IMR-90 (cell line): ENCODE measurements at regions not wholly inside any gene's neighbourhood (a gene's known extent, or its start where the extent isn't known, plus 50 kb on each side); places are given as distances from the start of the nearest gene placed in this dataset.

Experiments used
- ATAC-seq: fragments of 200-7000 bp; cut with Tn5 transposase; 2 replicates; pipeline ENCODE4 v1.9.1; 2020; ENCODE audit warnings: low read depth, mild to moderate bottlenecking, moderate library complexity
- BruUV-seq: library from RNA; stranded (reverse); fragments of 400-500 nt; replicated peaks from 2 replicates; lab custom pipeline; 2021; lab: Mats Ljungman, UMichigan
- CTCF ChIA-PET: fragments of 300-600 bp; formaldehyde crosslinking; extraction: SDS; loops from one replicate; lab custom pipeline; 2021; ENCODE audit warnings: antibody characterized with exemption; lab: Yijun Ruan, JAX
- POLR2A ChIA-PET: fragments of 300-600 bp; sonication (Branson Sonifier 250); formaldehyde crosslinking; loops from one replicate; lab custom pipeline; 2022; ENCODE audit warnings: antibody characterized with exemption; ENCODE audit not compliant: unreplicated experiment; lab: Charles Lee
- DNase-seq: peaks from one replicate; pipeline ENCODE4 v3.0.0; 2013
- H2AFZ ChIP-seq: replicated peaks from 2 replicates; pipeline ENCODE3; 2013; ENCODE audit warnings: low read length, mild to moderate bottlenecking; ENCODE audit not compliant: poor library complexity
- H2AK5ac ChIP-seq: 2 replicates; pipeline ENCODE4 v1.6.1; 2013; ENCODE audit warnings: low read depth, low read length, inconsistent platforms
- H2AK9ac ChIP-seq: replicated peaks from 2 replicates; pipeline ENCODE3; 2013; ENCODE audit warnings: mild to moderate bottlenecking, low read depth, low read length, moderate library complexity; ENCODE audit not compliant: poor library complexity
- H2BK120ac ChIP-seq: 2 replicates; pipeline ENCODE4 v1.6.1; 2013; ENCODE audit warnings: low read depth, low read length, inconsistent platforms
- H2BK15ac ChIP-seq: 3 replicates; pipeline ENCODE4 v1.6.1; 2013; ENCODE audit warnings: low read depth, low read length, inconsistent platforms
- H2BK20ac ChIP-seq: 2 replicates; pipeline ENCODE4 v1.6.1; 2013; ENCODE audit warnings: low read depth, mild to moderate bottlenecking, inconsistent platforms, low read length, moderate library complexity
- H2BK5ac ChIP-seq: 2 replicates; pipeline ENCODE4 v1.6.1; 2013; ENCODE audit warnings: mild to moderate bottlenecking, low read depth, low read length, inconsistent platforms; ENCODE audit not compliant: poor library complexity, severe bottlenecking
- H3K14ac ChIP-seq: replicated peaks from 2 replicates; pipeline ENCODE4 v1.6.1; 2013; ENCODE audit warnings: low read depth, low read length, inconsistent platforms
- H3K18ac ChIP-seq: 2 replicates; pipeline ENCODE4 v1.6.1; 2013; ENCODE audit warnings: low read depth, low read length, control low read depth
- H3K23ac ChIP-seq: 2 replicates; pipeline ENCODE4 v1.6.1; 2013; ENCODE audit warnings: low read depth, low read length, inconsistent platforms
- H3K27ac ChIP-seq: 2 replicates; pipeline ENCODE4 v1.5.1; 2013; ENCODE audit warnings: mild to moderate bottlenecking, control low read depth, low read length; ENCODE audit not compliant: insufficient read depth
- H3K27me3 ChIP-seq: 2 replicates; pipeline ENCODE4 v1.6.1; 2013; ENCODE audit warnings: low read length; ENCODE audit not compliant: control insufficient read depth, insufficient read depth
- H3K36me3 ChIP-seq: 2 replicates; pipeline ENCODE4 v1.6.1; 2013; ENCODE audit warnings: low read length, mixed read lengths; ENCODE audit not compliant: control insufficient read depth, insufficient read depth
- H3K4ac ChIP-seq: 2 replicates; pipeline ENCODE4 v1.6.1; 2013; ENCODE audit warnings: low read depth, low read length, inconsistent platforms
- H3K4me1 ChIP-seq: 2 replicates; pipeline ENCODE4 v1.6.1; 2013; ENCODE audit warnings: low read length, mixed read lengths; ENCODE audit not compliant: control insufficient read depth, insufficient read depth
- H3K4me2 ChIP-seq: 2 replicates; pipeline ENCODE4 v1.6.1; 2013; ENCODE audit warnings: low read depth, mild to moderate bottlenecking, control low read depth, low read length, moderate library complexity
- H3K4me3 ChIP-seq: 2 replicates; pipeline ENCODE4 v1.5.1; 2013; ENCODE audit warnings: low read depth, mild to moderate bottlenecking, control low read depth, low read length, moderate library complexity; ENCODE audit not compliant: insufficient read depth
- H3K56ac ChIP-seq: 2 replicates; pipeline ENCODE4 v1.6.1; 2013; ENCODE audit warnings: low read length, inconsistent platforms; ENCODE audit not compliant: insufficient read depth; ENCODE audit errors: extremely low read depth
- H3K79me1 ChIP-seq, 2 experiments: 2 replicates each; pipeline ENCODE4 v1.6.1; 2013; ENCODE audit warnings: low read length in 2 of 2, inconsistent platforms in 1 of 2, low read depth in 1 of 2
- H3K9ac ChIP-seq: 2 replicates; pipeline ENCODE4 v1.6.1; 2013; ENCODE audit warnings: low read depth, low read length, control low read depth
- H3K9me1 ChIP-seq: 2 replicates; pipeline ENCODE4 v1.6.1; 2013; ENCODE audit warnings: low read length, inconsistent platforms; ENCODE audit not compliant: insufficient read depth
- H3K9me3 ChIP-seq: 2 replicates; pipeline ENCODE4 v1.6.1; 2013; ENCODE audit warnings: low read length; ENCODE audit not compliant: control insufficient read depth, insufficient read depth
- H4K20me1 ChIP-seq: 2 replicates; pipeline ENCODE4 v1.6.1; 2013; ENCODE audit warnings: low read length, inconsistent platforms; ENCODE audit not compliant: insufficient read depth
- H4K5ac ChIP-seq: 2 replicates; pipeline ENCODE4 v1.6.1; 2013; ENCODE audit warnings: mild to moderate bottlenecking, low read depth, low read length, control low read depth
- H4K8ac ChIP-seq, 2 experiments: 2 replicates each; pipeline ENCODE4 v1.6.1; 2013; ENCODE audit warnings: low read depth in 2 of 2, low read length in 2 of 2, control low read depth in 1 of 2, inconsistent platforms in 1 of 2
- H4K91ac ChIP-seq: 2 replicates; pipeline ENCODE4 v1.6.1; 2013; ENCODE audit warnings: low read depth, low read length, inconsistent platforms; ENCODE audit not compliant: insufficient read depth
- CHD1 ChIP-seq: IDR thresholded peaks from 2 replicates; pipeline ENCODE4 v1.6.1; 2012; ENCODE audit warnings: low read depth, low read length, improper control_type of control experiment
- ELK1 ChIP-seq: fragments of 150-350 bp; IDR thresholded peaks from 2 replicates; pipeline ENCODE4 v1.6.1; 2016; ENCODE audit warnings: low read depth, mild to moderate bottlenecking, low read length, moderate library complexity, borderline replicate concordance
- FOS ChIP-seq: fragments of 150-350 bp; IDR thresholded peaks from 2 replicates; pipeline ENCODE4 v1.6.1; 2016; ENCODE audit warnings: low read depth, low read length
- MAFK ChIP-seq: IDR thresholded peaks from 2 replicates; pipeline ENCODE4 v1.6.1; 2012; ENCODE audit warnings: low read depth, low read length, improper control_type of control experiment
- MAZ ChIP-seq: IDR thresholded peaks from 2 replicates; pipeline ENCODE4 v1.6.1; 2012; ENCODE audit warnings: low read depth, mild to moderate bottlenecking, low read length, improper control_type of control experiment, moderate library complexity, borderline replicate concordance
- MXI1 ChIP-seq: IDR thresholded peaks from 2 replicates; pipeline ENCODE4 v1.6.1; 2012; ENCODE audit warnings: low read depth, mild to moderate bottlenecking, low read length, moderate library complexity, borderline replicate concordance
- RCOR1 ChIP-seq: IDR thresholded peaks from 2 replicates; pipeline ENCODE4 v1.6.1; 2012; ENCODE audit warnings: mild to moderate bottlenecking, low read length, improper control_type of control experiment; ENCODE audit not compliant: insufficient replicate concordance
- RFX5 ChIP-seq: IDR thresholded peaks from 2 replicates; pipeline ENCODE4 v1.8.0; 2012; ENCODE audit warnings: low read depth, mild to moderate bottlenecking, low read length, moderate library complexity
- SMC3 ChIP-seq: fragments of 150-350 bp; IDR thresholded peaks from 2 replicates; pipeline ENCODE4 v1.6.1; 2016; ENCODE audit warnings: low read depth, mild to moderate bottlenecking, antibody characterized with exemption, low read length, moderate library complexity
- WGBS, 2 experiments: methylation state at CpG; one replicate each; pipeline versions ENCODE4 v1.1.5 to v1.1.7; 2013; ENCODE audit warnings: missing lambda C conversion rate in 2 of 2; ENCODE audit not compliant: insufficient read length in 1 of 2; ENCODE audit errors: extremely low coverage in 2 of 2; 5-methylcytosine and 5-hydroxymethylcytosine counted together
- dilution Hi-C: fragments of 300-500 bp; cut with HindIII; formaldehyde crosslinking; loops from one replicate; pipeline ENCODE4 v1.14.3; 2018; ENCODE audit warnings: low sequenced_read_pairs; ENCODE audit not compliant: unreplicated experiment
- in situ Hi-C: fragments of 300-500 bp; cut with MboI; formaldehyde crosslinking; loops from 3 replicates; pipeline ENCODE4 v1.14.3; 2019; ENCODE audit warnings: low sequenced_read_pairs, inconsistent platforms, mixed read lengths
- intact Hi-C: fragments of 100-400 bp; cut with micrococcal nuclease; formaldehyde crosslinking; loops from 2 replicates; pipeline ENCODE4 v1.10.0; 2022

- Histone ChIP-seq H3K14ac (no peak overlapping the region), H3K27me3 (peaks cover 2% of the 10 kb centered on the region), H2AK9ac (no peak overlapping the region), H3K4me3 (no peak overlapping the region), H3K18ac (no peak overlapping the region), H4K8ac (no peak overlapping the region), H2BK5ac (no peak overlapping the region), H3K4me2 (no peak overlapping the region), H3K79me1 (no peaks in the 10 kb centered on the region), H4K91ac (no peak overlapping the region), H3K23ac (no peak overlapping the region), H3K9me3 (no peaks in the 10 kb centered on the region), H2BK20ac (no peak overlapping the region), H3K4ac (no peak overlapping the region), H3K56ac (no peak overlapping the region), H3K4me1 (peaks cover 6% of the 10 kb centered on the region; the same call in 1 of the 2 replicates), H2BK15ac (no peak overlapping the region), H4K20me1 (no peaks in the 10 kb centered on the region), H3K9ac (no peak overlapping the region), H4K5ac (no peak overlapping the region), H3K27ac (no peak overlapping the region), H3K9me1 (no peaks in the 10 kb centered on the region), H2BK120ac (no peak overlapping the region), H2AK5ac (no peak overlapping the region), H3K36me3 (no peaks in the 10 kb centered on the region), H2AFZ (no peak overlapping the region)
- ChIA-PET CTCF (no interaction called here), POLR2A (no interaction called here)
- BruUV-seq: no TSS peak
- DNase-seq (no peak), ATAC-seq (no peak)
- no CpG with 5 or more reads among the region's 4 CpGs for WGBS, 2 experiments
- TF ChIP-seq MAFK (no peak), MAZ (no peak), FOS (no peak), CHD1 (no peak), RCOR1 (no peak), MXI1 (no peak), ELK1 (no peak), SMC3 (no peak), RFX5 (no peak)
- intact Hi-C loops: no loop called here
- in situ Hi-C loops: no loop called here
- dilution Hi-C loops: no loop called here
These were observed 314.2 kb upstream of the SORL1-AS1 start for GRCh38 chr11:121766991-121767390.
